ENCODE measurements at regions not wholly inside any gene's neighbourhood (a gene's known extent, or its start where the extent isn't known, plus 50 kb on each side); places are given as distances from the start of the nearest gene placed in this dataset.

DNA sequence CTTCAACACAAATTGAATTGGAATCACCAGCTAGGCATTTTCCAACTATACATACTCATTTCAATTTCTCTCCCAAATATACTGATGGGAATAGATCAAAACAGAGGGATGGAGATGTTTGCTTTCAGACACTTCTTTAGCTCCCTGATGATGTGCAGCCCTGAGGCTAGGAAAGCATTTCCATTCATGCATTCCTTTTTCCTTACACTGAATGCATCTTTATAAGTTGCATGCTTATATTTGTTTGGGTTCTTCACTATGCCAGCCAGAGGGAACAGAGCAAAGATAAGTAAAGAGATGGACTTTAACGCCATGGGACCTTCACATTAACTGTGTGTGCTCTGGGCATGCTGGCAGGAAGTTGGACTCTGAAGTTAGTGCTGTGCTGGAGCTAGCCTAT is 696.5 kb upstream of the CDH9 start:
- Histone ChIP-seq H3K36me3 (ENCODE audit: insufficient read depth, low read length) (no peaks in the 10 kb centered on the region), H3K9me3 (ENCODE audit: control insufficient read depth in 1 of 2, insufficient read depth in 1 of 2, low read length in 2 of 2) (peaks cover 0 to 5% of the 10 kb centered on the region in 2 experiments), H3K4me3 (ENCODE audit: low read length) (no peak overlapping the region), H3K27me3 (ENCODE audit: control insufficient read depth in 1 of 2, insufficient read depth in 2 of 2, low read length in 2 of 2) (no peaks in the 10 kb centered on the region), H3K27ac (ENCODE audit: low read depth in 1 of 2, low read length in 2 of 2) (no peak overlapping the region), H3K4me1 (ENCODE audit: insufficient read depth, low read length) (no peaks in the 10 kb centered on the region)
- peaks cover 3% of the 10 kb centered on the region for H3K9me3 Mint-ChIP-seq
- H3K4me3 Mint-ChIP-seq, result no peak overlapping the region
- TF ChIP-seq, protein P1, sequence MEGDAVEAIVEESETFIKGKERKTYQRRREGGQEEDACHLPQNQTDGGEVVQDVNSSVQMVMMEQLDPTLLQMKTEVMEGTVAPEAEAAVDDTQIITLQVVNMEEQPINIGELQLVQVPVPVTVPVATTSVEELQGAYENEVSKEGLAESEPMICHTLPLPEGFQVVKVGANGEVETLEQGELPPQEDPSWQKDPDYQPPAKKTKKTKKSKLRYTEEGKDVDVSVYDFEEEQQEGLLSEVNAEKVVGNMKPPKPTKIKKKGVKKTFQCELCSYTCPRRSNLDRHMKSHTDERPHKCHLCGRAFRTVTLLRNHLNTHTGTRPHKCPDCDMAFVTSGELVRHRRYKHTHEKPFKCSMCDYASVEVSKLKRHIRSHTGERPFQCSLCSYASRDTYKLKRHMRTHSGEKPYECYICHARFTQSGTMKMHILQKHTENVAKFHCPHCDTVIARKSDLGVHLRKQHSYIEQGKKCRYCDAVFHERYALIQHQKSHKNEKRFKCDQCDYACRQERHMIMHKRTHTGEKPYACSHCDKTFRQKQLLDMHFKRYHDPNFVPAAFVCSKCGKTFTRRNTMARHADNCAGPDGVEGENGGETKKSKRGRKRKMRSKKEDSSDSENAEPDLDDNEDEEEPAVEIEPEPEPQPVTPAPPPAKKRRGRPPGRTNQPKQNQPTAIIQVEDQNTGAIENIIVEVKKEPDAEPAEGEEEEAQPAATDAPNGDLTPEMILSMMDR (IDR thresholded peaks at IDR 0.05), result no peak
- H3K36me3 Mint-ChIP-seq (ENCODE audit: low read depth), result no peaks in the 10 kb centered on the region
- no peak for DNase-seq
- H3K27ac Mint-ChIP-seq, result no peak overlapping the region
- ChIA-PET POLR2A (no interaction called here), CTCF (no interaction called here)
- intact Hi-C loops (cut with DNase I, micrococcal nuclease), result no loop called here
- no peak for ATAC-seq (ENCODE audit: poor library complexity)
- H3K4me1 Mint-ChIP-seq (ENCODE audit: low read depth), result no peaks in the 10 kb centered on the region
- H3K27me3 Mint-ChIP-seq, result no peaks in the 10 kb centered on the region

DNA sequence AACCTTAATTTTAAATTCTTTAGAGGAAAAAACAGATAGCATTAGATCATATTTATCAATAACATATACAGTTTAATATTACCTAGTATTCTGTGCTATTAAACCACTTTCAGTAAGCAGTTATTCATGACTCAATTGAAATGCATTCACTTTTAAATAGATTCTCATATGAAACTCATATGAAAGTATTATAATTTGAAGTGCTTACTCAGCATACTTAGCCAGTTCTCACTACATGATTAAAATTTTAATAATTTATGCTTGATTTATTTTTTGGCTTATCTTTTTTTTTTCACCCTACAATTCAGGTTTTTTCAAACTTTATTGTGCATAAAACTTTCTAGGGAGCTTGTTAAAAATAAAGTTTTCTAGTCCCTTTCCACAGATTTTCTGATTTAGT is 694.9 kb upstream of the CDH9 start:
- Histone ChIP-seq H3K36me3 (ENCODE audit: insufficient read depth, low read length) (no peaks in the 10 kb centered on the region), H3K4me1 (ENCODE audit: insufficient read depth, low read length) (no peaks in the 10 kb centered on the region), H3K27ac (ENCODE audit: low read depth in 1 of 2, low read length in 2 of 2) (no peak overlapping the region), H3K4me3 (ENCODE audit: low read length) (no peak overlapping the region), H3K9me3 (ENCODE audit: control insufficient read depth in 1 of 2, insufficient read depth in 1 of 2, low read length in 2 of 2) (peaks cover 5 to 6% of the 10 kb centered on the region in 2 experiments), H3K27me3 (ENCODE audit: control insufficient read depth in 1 of 2, insufficient read depth in 2 of 2, low read length in 2 of 2) (no peaks in the 10 kb centered on the region)
- no peaks in the 10 kb centered on the region for H3K27me3 Mint-ChIP-seq
- POLR2A ChIA-PET, result no interaction called here
- no peak overlapping the region for H3K27ac Mint-ChIP-seq
- TF ChIP-seq, protein P1 (IDR thresholded peaks at IDR 0.05), result no peak
- intact Hi-C loops (cut with DNase I, micrococcal nuclease), result no loop called here
- no peaks in the 10 kb centered on the region for H3K4me1 Mint-ChIP-seq (ENCODE audit: low read depth)
- no peaks in the 10 kb centered on the region for H3K36me3 Mint-ChIP-seq (ENCODE audit: low read depth)
- no peak for DNase-seq
- H3K9me3 Mint-ChIP-seq, result peaks cover 3% of the 10 kb centered on the region
- ATAC-seq (ENCODE audit: poor library complexity), result no peak
- CTCF ChIA-PET, result no interaction called here
- H3K4me3 Mint-ChIP-seq, result no peak overlapping the region

DNA sequence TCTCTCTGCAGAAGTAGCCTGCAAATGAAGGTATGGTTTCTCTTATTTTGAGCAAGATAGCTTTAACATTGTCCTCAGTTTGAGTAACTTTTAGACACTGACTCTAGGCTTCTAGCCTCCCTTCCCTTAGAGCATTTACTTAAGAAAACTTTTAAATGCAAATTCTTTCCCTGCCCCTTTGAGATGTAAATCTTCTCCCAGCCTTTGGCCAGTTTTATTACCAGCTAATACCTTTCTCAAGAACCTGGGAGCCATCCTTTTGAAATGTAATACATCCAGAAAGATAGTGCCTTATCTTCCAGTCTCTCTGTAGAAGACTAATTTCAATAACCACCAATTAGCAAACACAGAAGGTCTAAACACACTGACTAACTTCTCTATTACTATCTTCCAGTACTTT is 688.9 kb upstream of the CDH9 start:
- no peaks in the 10 kb centered on the region for H3K4me1 Mint-ChIP-seq (ENCODE audit: low read depth)
- H3K36me3 Mint-ChIP-seq (ENCODE audit: low read depth), result no peaks in the 10 kb centered on the region
- Histone ChIP-seq H3K36me3 (ENCODE audit: insufficient read depth, low read length) (no peaks in the 10 kb centered on the region), H3K27me3 (ENCODE audit: control insufficient read depth in 1 of 2, insufficient read depth in 2 of 2, low read length in 2 of 2) (no peaks in the 10 kb centered on the region), H3K9me3 (ENCODE audit: control insufficient read depth in 1 of 2, insufficient read depth in 1 of 2, low read length in 2 of 2) (peaks cover 0 to 6% of the 10 kb centered on the region in 2 experiments), H3K4me3 (ENCODE audit: low read length) (no peak overlapping the region), H3K4me1 (ENCODE audit: insufficient read depth, low read length) (no peaks in the 10 kb centered on the region), H3K27ac (ENCODE audit: low read depth in 1 of 2, low read length in 2 of 2) (no peak overlapping the region)
- H3K4me3 Mint-ChIP-seq, result no peak overlapping the region
- peaks cover 2% of the 10 kb centered on the region for H3K9me3 Mint-ChIP-seq
- intact Hi-C loops (cut with DNase I, micrococcal nuclease), result no loop called here
- TF ChIP-seq, protein P1 (IDR thresholded peaks at IDR 0.05), result no peak
- POLR2A ChIA-PET, result no interaction called here
- H3K27ac Mint-ChIP-seq, result no peak overlapping the region
- ATAC-seq (ENCODE audit: poor library complexity) (no peak), DNase-seq (no peak)
- no peaks in the 10 kb centered on the region for H3K27me3 Mint-ChIP-seq
- CTCF ChIA-PET, result no interaction called here

Data from CD4-positive, alpha-beta T cell (primary cell).